ENCODE measurements at regions not wholly inside any gene's neighbourhood (a gene's known extent, or its start where the extent isn't known, plus 50 kb on each side); places are given as distances from the start of the nearest gene placed in this dataset.

DNA sequence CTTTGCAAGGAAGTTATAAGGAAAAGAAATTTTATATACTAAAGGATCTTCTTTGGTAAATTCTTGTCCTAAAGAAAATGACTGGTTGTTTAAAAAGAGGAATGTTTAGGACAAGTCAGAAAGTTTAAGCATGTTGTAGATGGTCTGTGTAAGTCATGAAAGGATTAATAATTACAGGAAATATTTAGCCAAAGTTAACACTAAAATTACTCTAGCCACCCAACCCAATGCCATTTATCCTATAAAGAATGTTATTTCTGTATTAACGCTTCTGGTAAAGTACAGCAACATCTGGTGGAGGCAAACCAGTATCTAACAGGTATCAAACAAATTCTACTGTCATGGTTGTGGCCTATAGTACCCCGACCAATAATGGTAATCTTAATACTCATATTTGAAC, 546.9 kb upstream of the PKDCC start:
- DNase-seq, result no peak

DNA sequence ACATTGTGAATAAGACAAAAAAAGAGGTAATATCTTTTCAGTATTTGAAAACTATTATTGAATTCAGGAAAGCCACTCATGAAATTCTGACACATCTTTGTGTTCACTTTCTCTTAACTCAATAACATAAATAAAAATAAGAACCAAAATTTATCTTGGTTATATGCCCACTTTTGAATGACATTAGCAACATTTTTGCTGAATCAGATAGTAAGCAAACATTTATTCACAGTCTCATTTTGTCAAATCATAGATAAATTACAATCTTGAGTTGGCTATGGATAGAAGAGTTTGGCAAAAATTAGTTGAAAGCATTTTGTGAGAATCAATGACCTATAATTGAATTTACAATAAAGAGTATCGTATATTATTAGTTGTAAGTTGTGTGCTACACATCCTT, 545.1 kb upstream of the PKDCC start:
- no peak for DNase-seq

DNA sequence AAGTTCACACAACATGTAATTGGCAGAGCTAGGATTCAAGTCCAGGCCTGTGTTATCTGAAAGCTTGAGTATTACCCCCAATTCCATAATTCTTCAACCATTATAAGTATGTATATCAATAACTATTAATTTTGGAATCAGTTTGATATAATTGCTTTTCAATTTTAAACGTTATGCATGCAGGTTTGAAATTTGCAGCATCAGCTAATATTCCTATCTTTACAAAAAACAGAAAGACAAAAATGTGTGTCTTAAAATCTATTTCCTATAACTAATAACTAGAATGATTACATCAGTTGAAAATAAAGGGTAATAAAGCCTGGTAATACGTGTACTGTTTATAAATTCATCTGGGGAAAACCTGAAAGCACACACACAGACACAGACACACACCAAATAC, 543.3 kb upstream of the PKDCC start:
- DNase-seq, result no peak

DNA sequence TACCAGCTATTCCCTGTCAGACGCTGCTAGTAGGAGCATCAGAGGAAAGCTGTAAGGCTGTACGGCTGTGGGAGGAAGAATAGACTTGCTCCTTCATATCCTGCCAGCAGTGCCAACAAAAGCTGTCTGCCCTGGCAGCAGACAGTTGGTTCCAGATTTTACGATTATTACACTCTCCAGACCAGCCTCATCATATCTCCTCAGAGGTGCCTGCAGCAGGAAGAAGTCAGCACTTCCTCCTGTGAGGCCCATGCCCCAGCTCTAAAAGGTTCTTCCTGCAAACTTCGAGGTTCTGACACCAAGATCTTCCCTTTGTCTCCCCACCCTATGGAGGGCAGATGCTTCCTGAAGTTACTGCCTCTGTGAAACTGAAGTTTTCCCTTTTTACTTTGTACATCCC, 537.7 kb upstream of the PKDCC start:
- no peak for DNase-seq

DNA sequence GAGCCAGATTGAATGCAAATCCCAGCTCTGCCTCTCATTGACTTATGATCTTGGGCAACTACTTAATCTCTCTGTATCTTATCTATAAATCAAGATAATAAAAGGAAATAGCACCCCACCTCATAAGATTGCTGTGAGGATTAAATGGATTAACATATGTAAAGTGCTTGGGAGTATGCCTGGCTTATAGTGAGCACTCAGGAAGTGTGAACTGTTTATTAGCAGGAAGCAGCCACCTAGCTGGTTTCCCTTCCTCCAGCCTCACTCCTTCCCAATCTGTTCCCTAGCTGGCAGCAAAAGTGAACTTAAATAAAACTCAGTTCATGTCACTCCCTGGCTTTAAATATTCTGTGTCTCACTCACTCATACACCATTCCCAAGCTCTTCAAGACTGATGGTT, 526.6 kb upstream of the PKDCC start:
- no peak for DNase-seq

DNA sequence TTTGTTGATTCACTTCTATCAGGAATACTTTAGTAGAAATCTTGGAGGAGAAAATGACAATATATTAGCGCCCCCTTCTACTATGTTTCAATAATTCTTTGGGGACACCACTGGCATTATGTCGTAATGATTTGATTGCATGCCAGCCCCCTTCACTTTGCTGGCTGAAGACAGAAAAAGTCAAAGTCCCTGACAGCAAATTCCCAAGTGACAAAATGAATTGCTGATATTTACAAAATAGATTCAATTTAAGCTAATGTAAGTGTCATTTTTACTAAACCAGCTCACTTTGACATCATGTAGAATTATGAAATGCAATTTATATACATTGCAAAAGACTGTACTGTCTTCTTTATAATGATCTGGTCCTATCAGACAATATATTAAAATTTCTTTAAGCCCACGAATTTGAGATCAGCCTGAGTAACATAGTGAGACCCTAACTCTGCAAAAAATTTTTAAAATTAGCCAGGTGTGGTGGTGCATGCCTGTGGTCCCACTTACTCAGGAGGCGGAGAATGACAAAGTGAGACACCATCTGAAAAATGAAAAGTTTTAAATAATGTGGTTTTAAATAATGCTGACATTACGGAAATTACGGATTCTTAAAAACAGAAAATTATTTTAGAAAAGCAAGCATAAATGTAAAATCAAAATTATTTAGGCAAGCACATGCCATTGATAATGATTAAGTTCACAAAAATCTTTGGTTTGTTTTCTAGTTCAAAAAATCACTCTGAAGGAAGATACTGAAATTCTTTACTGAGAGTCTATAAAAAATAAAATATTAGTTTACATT, 520.1 kb upstream of the PKDCC start:
- DNase-seq, result no peak

DNA sequence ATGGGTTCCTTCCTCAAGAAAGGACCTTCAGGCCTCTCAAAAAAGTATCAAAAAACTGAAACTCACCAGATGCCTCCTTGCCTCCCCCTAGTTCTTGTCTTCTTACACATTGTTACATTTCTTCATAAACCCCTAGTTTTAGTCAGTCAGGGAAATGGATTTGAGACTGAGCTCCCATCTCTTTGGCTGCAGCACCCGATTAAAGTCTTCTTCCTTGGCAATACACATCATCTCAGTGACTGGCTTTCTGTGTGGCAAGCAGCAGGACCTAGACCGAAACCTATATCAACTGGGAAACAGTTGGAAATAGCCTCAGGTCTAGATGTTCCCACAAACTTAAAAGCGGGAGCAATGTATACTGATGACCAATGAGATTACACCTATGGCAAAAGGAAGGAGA, 512.2 kb upstream of the PKDCC start:
- no peak for DNase-seq

DNA sequence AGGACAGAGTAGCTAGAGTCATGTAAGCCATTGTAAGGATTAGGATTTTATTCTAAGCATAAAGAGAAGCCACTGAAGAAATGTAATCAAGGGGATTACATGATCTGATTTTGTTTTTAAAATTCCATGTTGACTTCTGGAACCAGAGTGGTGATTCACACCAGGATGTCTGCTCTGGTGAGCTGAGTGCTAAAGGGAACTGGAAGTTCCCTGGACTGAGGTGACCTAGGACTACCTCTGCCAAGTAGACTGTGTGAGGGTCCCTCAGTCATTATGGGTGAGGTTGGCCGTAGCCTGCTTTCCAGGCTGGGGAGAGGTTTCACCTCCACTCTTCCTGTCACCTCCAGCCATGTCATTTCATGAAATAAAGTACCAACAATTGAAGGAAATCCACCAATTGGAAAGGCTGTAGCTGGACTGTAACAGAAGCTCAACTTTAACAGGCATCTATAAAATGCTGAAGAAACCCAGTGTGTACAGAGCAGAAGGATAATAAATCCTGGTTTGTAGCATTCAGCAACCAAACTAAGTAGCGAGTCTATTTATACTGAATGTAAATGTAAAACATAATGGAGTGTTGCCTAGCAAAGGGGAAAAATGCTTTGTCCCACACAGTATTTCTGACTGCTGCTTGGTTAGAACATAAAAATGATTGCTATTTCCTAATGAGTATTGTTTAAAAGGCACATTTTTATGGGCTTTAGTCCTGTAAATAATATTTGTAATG, 507.4 kb upstream of the PKDCC start:
- no peak for DNase-seq

DNA sequence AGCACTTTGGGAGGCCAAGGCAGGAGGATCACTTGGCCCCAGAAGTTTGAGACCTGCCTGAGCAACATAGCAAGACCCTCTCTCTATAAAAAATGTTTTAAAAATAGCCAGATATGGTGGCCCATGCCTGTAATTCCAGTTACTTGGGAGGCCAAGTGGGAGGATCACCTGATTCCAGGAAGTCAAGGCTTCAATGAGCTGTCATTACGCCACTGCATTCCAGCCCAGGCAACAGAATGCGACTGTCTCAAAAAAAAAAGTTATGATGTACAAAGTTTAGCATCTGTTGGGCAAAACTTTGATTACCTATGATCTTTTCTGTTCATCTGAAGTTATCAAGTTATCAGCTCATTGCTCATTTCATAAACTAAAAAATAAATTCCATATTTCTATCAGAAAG, 504.1 kb upstream of the PKDCC start:
- DNase-seq, result no peak

DNA sequence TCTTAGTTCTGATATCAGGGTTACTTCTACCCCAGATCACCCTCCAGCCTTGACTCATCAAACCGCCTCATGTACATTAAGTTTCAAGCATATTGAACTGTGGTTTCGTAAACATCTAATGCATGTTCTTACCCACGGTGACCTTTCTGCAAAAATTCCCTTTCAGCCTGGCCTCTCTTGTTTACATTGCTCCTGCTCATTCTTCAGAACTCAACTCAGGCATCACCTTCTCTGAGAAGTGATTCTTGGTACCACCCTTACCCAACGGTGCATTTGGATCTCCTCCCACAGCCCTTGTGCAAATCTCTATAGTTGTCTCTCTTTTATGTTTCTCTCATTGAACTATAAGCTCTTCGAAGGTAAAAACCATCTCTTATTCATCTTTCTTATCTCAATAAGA, 503.1 kb upstream of the PKDCC start:
- DNase-seq, result no peak

DNA sequence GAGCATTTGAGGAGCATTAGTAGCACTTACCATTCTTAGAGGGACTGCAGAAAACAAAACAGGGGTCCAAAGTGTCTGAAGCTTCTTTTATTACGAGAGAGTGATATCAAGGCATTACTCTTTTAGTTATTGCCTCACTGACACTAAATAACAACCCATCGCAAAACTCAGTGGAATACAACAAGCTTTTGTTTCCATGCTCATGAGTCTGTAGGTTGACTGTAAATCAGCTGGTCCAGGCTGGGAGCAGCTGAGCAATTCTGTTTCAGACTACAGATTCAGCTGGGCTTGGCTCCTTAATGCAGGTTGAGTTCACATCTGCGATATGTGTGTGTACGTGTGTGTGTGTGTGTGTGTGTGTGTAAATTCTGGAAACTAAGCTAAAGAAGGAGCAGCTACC, 501.8 kb upstream of the PKDCC start:
- no peak for DNase-seq

DNA sequence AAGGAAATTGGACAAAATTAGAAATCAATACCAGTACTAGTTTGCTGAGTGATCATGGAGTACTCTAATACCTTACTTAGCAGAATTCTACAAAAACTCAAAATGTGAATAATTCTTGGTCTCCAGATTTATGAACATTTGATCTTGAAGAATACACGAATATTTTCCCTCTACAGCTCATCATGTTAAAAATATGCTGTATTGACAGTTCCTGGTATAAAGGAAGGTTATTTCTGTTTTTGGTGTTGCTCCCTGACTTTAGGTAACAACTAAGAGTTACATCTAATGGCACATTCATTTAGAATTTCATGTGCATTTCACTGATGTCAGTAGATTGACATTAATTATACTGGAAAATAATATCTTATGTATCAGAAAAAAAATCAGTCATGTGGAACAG, 479.2 kb upstream of the PKDCC start:
- no peak for DNase-seq

DNA sequence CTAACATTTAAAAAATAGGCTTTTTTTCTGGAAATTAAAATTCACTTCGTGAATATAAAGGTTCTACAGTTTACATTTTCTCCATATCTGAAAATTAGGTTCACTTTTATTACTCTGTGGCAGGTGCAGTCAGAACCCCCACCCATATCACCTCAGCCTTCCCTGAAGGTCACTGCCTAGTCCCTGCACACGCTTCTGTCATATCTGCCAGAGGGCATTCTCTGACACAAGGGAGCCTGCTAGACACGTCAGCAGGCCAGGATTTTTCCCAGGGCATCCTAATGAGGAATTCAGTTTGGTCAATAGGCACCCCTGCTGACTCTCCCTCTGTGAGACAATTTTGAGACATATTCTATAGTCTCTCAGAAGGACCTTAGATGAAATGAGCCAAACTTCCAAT, 475.7 kb upstream of the PKDCC start:
- DNase-seq, result no peak

DNA sequence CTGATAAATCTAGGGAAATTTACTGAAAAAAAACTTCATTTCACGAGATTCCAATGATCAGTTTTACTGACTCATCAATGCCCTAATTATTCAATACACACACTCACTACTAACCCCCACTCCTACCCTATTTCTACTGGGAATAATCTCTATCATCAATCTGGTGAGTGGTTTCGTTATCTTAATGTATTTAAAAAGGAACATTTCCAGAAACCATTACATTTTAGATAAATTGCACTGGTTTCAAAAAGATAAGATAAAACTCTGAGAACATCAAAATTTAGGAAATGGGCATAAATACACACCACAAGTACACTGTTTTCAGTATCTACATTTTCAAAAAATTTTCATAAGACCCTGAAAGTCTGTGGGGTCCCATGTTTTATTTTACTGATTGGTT, 471.4 kb upstream of the PKDCC start:
- DNase-seq, result no peak

DNA sequence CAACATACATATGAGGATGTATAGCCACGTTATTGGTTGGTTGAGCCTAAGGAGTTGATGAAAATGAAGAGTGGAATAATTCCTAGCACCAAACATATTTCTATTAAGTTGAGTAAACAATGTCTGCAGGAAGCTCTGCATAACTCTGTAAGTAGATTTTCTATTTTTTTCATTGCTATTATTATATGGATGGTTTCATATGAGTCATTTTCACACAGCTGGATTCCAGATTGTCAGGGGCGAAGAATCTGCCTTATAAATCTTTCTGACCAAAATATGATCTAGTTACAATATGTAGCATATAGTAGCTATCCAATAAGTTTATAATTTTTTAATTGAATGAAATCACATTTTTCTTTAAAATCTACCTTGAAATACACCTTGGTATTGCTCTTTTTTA, 468.0 kb upstream of the PKDCC start:
- DNase-seq, result peak; percentile 42

DNA sequence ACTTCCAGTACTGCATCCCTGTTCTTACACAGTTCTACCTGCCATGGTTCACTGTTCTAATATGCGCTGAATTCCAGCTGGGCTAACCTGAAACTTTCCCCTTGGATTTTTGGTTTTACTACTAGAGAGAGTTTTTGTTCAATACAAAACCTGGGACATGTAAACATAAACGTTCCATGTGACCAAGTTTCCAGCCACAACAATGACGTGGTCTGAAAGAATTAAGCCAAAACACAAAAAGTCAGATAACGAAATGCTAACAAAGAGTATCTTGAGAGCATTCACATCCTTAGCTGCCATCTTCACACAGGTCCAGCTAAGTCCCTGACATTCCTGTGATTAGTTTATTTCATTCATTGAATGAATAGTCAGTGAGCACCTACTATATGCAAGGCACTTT, 467.0 kb upstream of the PKDCC start:
- DNase-seq, result no peak

DNA sequence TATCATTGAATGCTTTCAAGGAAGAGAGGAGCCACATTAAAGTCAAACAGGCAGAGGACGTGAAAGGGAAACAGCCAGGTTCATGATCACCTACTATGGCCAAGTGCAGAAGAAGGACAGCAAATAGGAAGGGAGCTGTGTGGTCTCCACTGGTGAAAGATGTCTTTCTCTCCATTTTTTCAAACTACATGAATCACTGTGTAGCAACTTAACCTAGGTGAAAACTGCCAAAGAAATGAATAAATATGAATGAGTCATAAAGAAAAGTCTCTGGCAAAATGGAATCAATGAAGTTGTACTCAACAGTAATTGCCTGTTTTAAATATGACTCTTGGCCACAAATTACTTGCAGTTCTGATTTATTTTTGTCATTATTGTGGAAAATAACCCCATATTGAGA, 452.6 kb upstream of the PKDCC start:
- DNase-seq, result no peak

DNA sequence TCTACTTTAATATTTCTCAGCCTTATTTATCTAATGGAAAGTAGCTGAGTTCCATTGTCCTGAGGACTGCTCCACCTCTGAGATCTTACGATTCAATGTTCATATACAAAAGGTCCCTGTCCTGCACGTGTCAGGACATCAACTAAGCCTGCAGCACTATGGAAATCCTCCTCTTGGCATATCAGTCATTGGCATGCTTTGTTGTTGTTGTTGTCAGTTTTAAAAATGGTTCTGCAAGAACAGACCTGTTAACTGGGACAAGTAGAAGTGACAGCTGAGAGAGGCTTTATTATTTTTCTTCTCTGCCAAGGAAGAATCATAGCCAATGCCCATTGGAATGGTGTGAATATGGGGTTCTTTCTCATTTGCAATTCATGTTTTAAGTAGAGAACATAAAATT, 450.1 kb upstream of the PKDCC start:
- DNase-seq, result no peak

DNA sequence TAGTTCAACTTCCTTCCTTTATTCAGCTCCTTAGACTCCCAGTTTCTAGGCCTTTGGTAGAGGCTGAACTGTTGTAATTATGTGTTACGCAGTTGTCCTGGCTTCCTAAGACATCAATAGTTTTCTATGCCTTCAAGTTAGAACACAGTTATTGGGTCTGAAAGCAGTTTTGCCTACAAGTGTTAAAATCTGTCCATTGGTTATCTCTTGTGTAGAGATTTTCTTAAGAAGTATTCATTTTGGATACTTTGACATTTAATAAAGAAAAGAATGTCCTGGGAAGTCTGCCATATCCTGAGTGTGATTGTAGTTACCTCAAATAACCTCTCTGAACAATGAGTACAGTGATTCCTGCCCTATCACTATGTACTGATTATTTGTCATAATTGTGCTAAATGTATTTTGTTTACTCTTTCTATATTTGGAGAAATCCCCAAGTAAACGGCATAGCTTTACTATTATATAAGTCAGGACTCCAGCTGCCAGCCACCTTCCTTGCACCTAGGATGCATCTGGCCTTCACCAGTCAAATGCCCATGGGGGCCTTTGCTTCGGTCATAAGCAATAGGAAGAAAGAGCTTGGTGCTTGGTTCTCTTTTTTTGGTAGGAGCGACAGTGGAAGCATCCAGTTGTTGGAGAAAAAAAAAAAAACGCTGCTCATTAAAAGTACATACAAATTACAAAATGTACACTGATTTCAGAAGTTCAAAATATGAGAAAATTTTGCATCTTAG, 449.5 kb upstream of the PKDCC start:
- no peak for DNase-seq

DNA sequence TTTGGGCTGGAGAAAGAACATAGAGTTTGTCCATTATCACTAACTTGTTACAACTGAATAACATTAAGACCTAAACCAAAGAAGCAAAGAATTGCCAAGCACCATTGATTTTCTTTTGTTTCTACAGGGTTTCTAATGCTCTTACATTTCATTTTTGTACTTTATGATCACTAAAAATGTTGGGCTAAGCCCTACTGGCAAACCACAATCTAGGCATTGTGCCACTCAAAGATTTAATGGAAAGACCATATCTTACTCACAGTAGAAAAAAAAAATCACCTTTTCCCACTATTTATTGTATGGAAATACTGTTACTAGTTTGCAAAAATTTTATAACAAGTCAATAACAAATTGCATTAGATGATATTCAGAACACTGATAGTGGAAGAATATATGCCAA, 447.4 kb upstream of the PKDCC start:
- peak; percentile 11 for DNase-seq

DNA sequence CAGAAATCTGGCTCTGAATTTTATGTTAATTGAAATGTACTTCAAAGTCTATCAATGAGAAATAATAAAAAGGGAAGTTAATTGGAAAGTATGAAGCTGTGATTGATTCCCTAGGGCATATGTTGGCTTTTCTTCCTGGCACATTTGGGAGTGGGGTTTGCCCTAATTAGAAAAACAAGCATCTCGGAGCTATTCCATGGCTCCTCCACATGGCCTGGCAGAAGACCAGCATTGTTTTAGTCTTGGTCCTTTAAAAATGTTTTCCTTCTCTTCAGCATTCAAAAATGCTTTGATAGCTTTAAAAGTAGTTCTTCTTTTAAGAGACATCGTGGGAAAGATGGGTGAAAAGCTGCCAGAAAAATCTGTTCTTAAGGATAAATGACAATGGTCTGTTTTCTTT, 445.5 kb upstream of the PKDCC start:
- no peak for DNase-seq

DNA sequence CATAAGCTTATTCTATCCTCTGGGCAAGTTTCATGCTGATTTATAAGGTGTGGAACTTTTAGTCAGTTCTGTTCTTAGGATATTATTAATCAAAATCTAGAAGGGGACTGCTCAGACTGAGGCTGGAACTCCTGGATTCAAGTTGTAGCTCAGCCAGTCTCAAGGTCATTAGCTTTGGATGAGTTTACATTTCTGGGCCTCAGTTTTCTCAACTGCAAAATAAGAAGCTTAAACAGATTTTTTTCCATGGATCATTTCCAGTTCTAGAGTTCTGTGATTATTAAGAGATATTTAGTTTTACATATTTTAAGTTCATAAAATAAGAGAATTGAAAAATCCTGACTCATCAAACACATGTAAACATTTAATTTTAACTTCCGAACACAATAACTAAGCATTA, 442.5 kb upstream of the PKDCC start:
- DNase-seq, result no peak

DNA sequence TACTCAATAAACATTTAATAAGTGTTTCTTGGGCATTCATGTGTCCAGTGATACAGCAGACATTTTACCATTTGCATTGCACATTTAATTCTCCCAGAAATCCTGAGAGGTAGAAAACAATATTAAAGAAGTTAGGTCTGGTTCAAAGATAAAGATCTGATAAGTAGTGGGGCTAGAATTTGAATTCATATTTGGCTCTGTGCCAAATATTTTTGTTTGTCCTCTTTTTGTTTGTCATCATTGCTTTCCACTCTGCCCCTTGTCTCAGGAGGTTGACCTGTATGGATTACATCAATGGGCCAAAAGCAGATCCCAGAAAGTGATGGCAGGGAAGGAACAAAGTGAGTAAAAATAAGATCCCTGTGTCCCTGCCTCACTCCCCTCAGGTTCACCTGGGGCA, 441.9 kb upstream of the PKDCC start:
- no peak for DNase-seq

DNA sequence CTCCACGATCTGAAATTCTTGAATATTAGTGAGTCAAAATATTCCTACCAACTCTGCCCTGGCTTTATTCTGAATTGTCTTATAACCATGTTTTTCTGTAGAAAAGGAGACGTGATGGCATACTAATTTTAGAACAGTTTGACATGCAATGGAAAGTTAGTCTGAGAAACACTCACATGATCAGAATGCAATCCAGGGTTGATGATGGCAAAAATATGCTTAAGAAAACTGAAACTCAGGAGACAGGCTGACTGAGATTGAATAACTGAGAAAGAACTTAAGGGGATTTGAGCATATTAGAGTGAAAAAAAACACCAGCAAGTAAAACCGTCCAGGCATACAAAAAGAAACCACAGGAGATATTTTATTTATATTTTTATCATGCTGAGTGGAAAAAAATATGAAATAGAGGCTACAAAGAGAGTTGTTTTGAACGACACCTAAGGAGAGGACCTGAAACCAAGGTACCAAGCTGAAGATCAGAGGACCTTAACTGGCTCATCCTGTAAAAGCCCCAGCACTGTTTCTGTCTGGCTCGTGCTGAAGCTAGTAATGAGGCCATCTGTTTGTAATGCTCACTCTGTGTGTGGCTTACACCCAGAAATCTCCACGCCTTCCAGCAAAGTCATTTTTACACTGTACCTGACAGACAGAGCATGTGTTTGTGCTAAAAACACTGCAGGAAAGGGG, 437.2 kb upstream of the PKDCC start:
- DNase-seq, result peak; percentile 77

All from amniotic stem cell (primary cell).